A549 (cell line): ENCODE measurements at regions not wholly inside any gene's neighbourhood (a gene's known extent, or its start where the extent isn't known, plus 50 kb on each side); places are given as distances from the start of the nearest gene placed in this dataset.

Experiments
- ATAC-seq, 2 experiments: fragments of 200-7000 bp in 1 of 2; fragments of >200 bp in 1 of 2; cut with Nextera tagmentation in 1 of 2; cut with Tn5 transposase in 1 of 2; 3 replicates each; pipeline versions ENCODE4 v1.8.0 to v1.9.1; 2018 to 2020; ENCODE audit warnings: mild to moderate bottlenecking in 1 of 2, moderate library complexity in 1 of 2
- CTCF ChIA-PET: fragments of 300-600 bp; sonication (Branson Sonifier 250); formaldehyde crosslinking; extraction: SDS; loops from one replicate; lab custom pipeline; 2021; ENCODE audit warnings: antibody characterized with exemption, inconsistent platforms; lab: Yijun Ruan, JAX
- POLR2A ChIA-PET: fragments of 350-600 bp; formaldehyde crosslinking; extraction: SDS; loops from one replicate; lab custom pipeline; 2021; ENCODE audit warnings: antibody characterized with exemption, inconsistent platforms; lab: Yijun Ruan, JAX
- DNase-seq, 2 experiments: peaks; one replicate each; pipeline versions ENCODE4 v3.0.0 to v3.0.0-alpha.2; 2011 to 2016; ENCODE audit warnings: low read depth in 1 of 2, low spot score in 1 of 2
- FAIRE-seq: peaks from 2 replicates; lab custom pipeline; 2011; peaks lifted over from hg19 to GRCh38; lab: Jason Lieb, UNC
- H3K27ac ChIP-seq, 2 experiments: fragments of >200 bp; sonication (Bioruptor Twin); formaldehyde crosslinking; 3 replicates each; pipeline ENCODE4 v1.5.1; 2016 to 2017
- H3K4me1 ChIP-seq: fragments of >200 bp; sonication (Bioruptor Twin); formaldehyde crosslinking; 3 replicates; pipeline ENCODE4 v1.6.1; 2016
- H3K4me2 ChIP-seq: fragments of >200 bp; sonication (Bioruptor Twin); formaldehyde crosslinking; 3 replicates; pipeline ENCODE4 v1.6.1; 2016
- H3K4me3 ChIP-seq: fragments of >200 bp; sonication (Bioruptor Twin); formaldehyde crosslinking; 3 replicates; pipeline ENCODE4 v1.5.1; 2016
- H3K9me3 ChIP-seq: fragments of >200 bp; sonication (Bioruptor Twin); formaldehyde crosslinking; 3 replicates; pipeline ENCODE4 v1.6.1; 2016
- BHLHE40 ChIP-seq: IDR thresholded peaks from 2 replicates; pipeline ENCODE4 v1.6.1; 2012; ENCODE audit warnings: low read depth, low read length, inconsistent platforms
- CBX2 ChIP-seq: fragments of 200-600 bp; sonication (generic); IDR thresholded peaks from 2 replicates; pipeline ENCODE4 v1.6.1; 2016; ENCODE audit warnings: low read depth, mild to moderate bottlenecking, borderline replicate concordance
- CEBPB ChIP-seq, 2 experiments: fragments of >200 bp in 1 of 2; sonication (Bioruptor Twin) in 1 of 2; formaldehyde crosslinking in 1 of 2; IDR thresholded peaks; 2 replicates each; pipeline ENCODE4 v1.6.1; 2012 to 2016
- CHD2 ChIP-seq: fragments of 150-350 bp; IDR thresholded peaks from 2 replicates; pipeline ENCODE4 v1.6.1; 2014; ENCODE audit warnings: low read length; ENCODE audit not compliant: partially characterized antibody
- EP300 ChIP-seq, 2 experiments: fragments of >200 bp; sonication (Bioruptor Twin); formaldehyde crosslinking; IDR thresholded peaks; 2 replicates in 1 of 2; 3 replicates in 1 of 2; pipeline ENCODE4 v1.6.1; 2016 to 2017
- ESRRA ChIP-seq: fragments of 150-350 bp; IDR thresholded peaks from 2 replicates; pipeline ENCODE4 v1.6.1; 2014; ENCODE audit warnings: mild to moderate bottlenecking, low read length, borderline replicate concordance
- HDAC2 ChIP-seq: fragments of 200-600 bp; sonication (generic); IDR thresholded peaks from 2 replicates; pipeline ENCODE4 v1.6.1; 2016
- HES2 ChIP-seq: fragments of >200 bp; sonication (Bioruptor Twin); formaldehyde crosslinking; IDR thresholded peaks from 2 replicates; pipeline ENCODE4 v1.6.1; 2016
- JUNB ChIP-seq: fragments of >200 bp; sonication (Bioruptor Twin); formaldehyde crosslinking; IDR thresholded peaks from 2 replicates; pipeline ENCODE4 v1.6.1; 2016
- KDM1A ChIP-seq: fragments of 200-600 bp; sonication (generic); IDR thresholded peaks from 2 replicates; pipeline ENCODE4 v1.6.1; 2016; ENCODE audit warnings: low read depth, mild to moderate bottlenecking
- KDM5A ChIP-seq: fragments of 200-600 bp; sonication (generic); IDR thresholded peaks from 2 replicates; pipeline ENCODE4 v1.6.1; 2016; ENCODE audit warnings: antibody characterized with exemption, mild to moderate bottlenecking
- MAX ChIP-seq: IDR thresholded peaks from 2 replicates; pipeline ENCODE4 v1.6.1; 2012
- MAZ ChIP-seq: fragments of 150-350 bp; IDR thresholded peaks from 2 replicates; pipeline ENCODE4 v1.6.1; 2014; ENCODE audit warnings: antibody characterized with exemption, low read depth, low read length, borderline replicate concordance
- MYC ChIP-seq: IDR thresholded peaks from 2 replicates; pipeline ENCODE4 v1.6.1; 2012; ENCODE audit warnings: mild to moderate bottlenecking, inconsistent platforms, low read length, improper control_type of control experiment, borderline replicate concordance
- NPAS2 ChIP-seq: fragments of 250-450 bp; sonication (Bioruptor Pico); IDR thresholded peaks from 2 replicates; pipeline ENCODE4 v1.8.0; 2022; ENCODE audit warnings: mild to moderate bottlenecking, moderate library complexity, borderline replicate concordance
- POLR2AphosphoS2 ChIP-seq: conservative IDR thresholded peaks from 2 replicates; pipeline ENCODE4 v1.6.1; 2012; ENCODE audit warnings: low read length, improper control_type of control experiment, inconsistent platforms
- RAD21 ChIP-seq, 2 experiments: fragments of >200 bp in 1 of 2; sonication (Bioruptor Twin) in 1 of 2; formaldehyde crosslinking in 1 of 2; IDR thresholded peaks in 1 of 2; conservative IDR thresholded peaks in 1 of 2; 2 replicates in 1 of 2; 3 replicates in 1 of 2; pipeline ENCODE4 v1.6.1; 2012 to 2018; ENCODE audit warnings: inconsistent platforms in 1 of 2
- RNF2 ChIP-seq: fragments of 200-600 bp; sonication (generic); IDR thresholded peaks from 2 replicates; pipeline ENCODE4 v1.6.1; 2016; ENCODE audit warnings: low read depth, mild to moderate bottlenecking, antibody characterized with exemption, moderate library complexity, borderline replicate concordance
- ZC3H11A ChIP-seq: fragments of 450-650 bp; IDR thresholded peaks from 2 replicates; pipeline ENCODE4 v1.6.1; 2014; ENCODE audit warnings: antibody characterized with exemption, mild to moderate bottlenecking
- ZFP36 ChIP-seq: fragments of 450-650 bp; IDR thresholded peaks from 2 replicates; pipeline ENCODE4 v1.6.1; 2014; ENCODE audit warnings: borderline replicate concordance; ENCODE audit not compliant: partially characterized antibody
- ZSCAN20 ChIP-seq: fragments of 250-450 bp; sonication (Bioruptor Pico); IDR thresholded peaks from 2 replicates; pipeline ENCODE4 v1.8.0; 2022; ENCODE audit warnings: mild to moderate bottlenecking, moderate library complexity
- WGBS: methylation state at CpG from one replicate; pipeline ENCODE4 v1.1.6; 2017; ENCODE audit errors: missing lambda C conversion rate; 5-methylcytosine and 5-hydroxymethylcytosine counted together
- TF ChIP-seq, protein P1 (sequence below): fragments of 250-450 bp; sonication (Bioruptor Pico); IDR thresholded peaks from 2 replicates; pipeline ENCODE4 v1.5.0; 2020; ENCODE audit warnings: low read depth, mild to moderate bottlenecking, moderate library complexity

- no peaks in the 10 kb centered on the region for H3K9me3 ChIP-seq
- FAIRE-seq, result no peak
- TF ChIP-seq JUNB, result no peak
- TF ChIP-seq KDM5A, result no peak
- TF ChIP-seq, all 56 proteins: peak for 0
- whole genome bisulfite sequencing, result 42% methylated on average over 2 of the region's 2 CpGs
- Histone ChIP-seq H3K4me3 (no peak overlapping the region), H3K27ac (no peak overlapping the region), H3K4me1 (peaks cover 8% of the 10 kb centered on the region; the same call in 1 of the 3 replicates), H3K4me2 (no peak overlapping the region)
- DNase-seq (no peak), ATAC-seq (no peak)
- ChIA-PET CTCF (interaction anchor here (1.2 kb wide), 1 partner anchor 9 kb away, joined by 4 read pairs; no protein-coding TSS in a partner anchor), POLR2A (no interaction called here)
Observed at GRCh38 chr10:60714233-60714632, 64.0 kb upstream of the CDK1 start.

DNA sequence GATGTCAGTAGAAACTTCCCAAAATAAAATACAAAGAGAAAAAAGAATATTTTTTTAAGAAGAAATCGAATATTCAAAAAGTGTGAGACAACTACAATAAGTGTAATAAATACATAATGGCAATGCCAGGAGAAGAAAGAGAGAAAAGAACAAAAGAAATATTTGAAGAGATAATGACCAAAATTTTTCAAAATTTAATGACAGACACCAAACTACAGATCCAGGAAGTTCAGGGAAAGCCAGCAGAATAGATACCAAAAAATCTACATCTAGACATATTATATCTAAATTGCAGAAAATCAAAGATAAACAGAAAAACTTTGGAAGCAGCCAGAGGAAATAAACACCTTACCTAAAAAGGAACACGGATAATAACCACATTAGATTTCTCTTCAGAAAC, 66.8 kb upstream of the CDK1 start:
- no peak for FAIRE-seq
- TF ChIP-seq RNF2 (no peak), MAZ (no peak), HES2 (no peak), ESRRA (no peak), ZFP36 (no peak), RAD21 (conservative IDR thresholded peaks at IDR 0.05 in 1 of 2, IDR thresholded peaks at IDR 0.05 in 1 of 2) (no peak), ZC3H11A (no peak), EP300 (IDR thresholded peaks at IDR 0.05) (no peak), CEBPB (IDR thresholded peaks at IDR 0.05) (no peak), BHLHE40 (no peak)
- ATAC-seq, result no peak
- ChIA-PET POLR2A (no interaction called here), CTCF (no interaction called here)
- Histone ChIP-seq H3K9me3 (no peaks in the 10 kb centered on the region), H3K27ac (no peak overlapping the region), H3K4me2 (no peak overlapping the region), H3K4me1 (no peaks in the 10 kb centered on the region), H3K4me3 (no peak overlapping the region)
- DNase-seq, result no peak
- WGBS, result 53% methylated on average over 2 of the region's 2 CpGs

GRCh38 chr10:60710041-60710440, 68.2 kb upstream of the CDK1 start:
- CTCF ChIA-PET, result no interaction called here
- H3K4me2 ChIP-seq, result no peak overlapping the region
- TF ChIP-seq MAZ (no peak), RAD21 (conservative IDR thresholded peaks at IDR 0.05 in 1 of 2, IDR thresholded peaks at IDR 0.05 in 1 of 2) (no peak), HDAC2 (no peak)
- no peak for FAIRE-seq
- no peak overlapping the region for H3K4me3 ChIP-seq
- no peak overlapping the region for H3K27ac ChIP-seq
- H3K4me1 ChIP-seq, result peaks cover 4% of the 10 kb centered on the region; the same call in 1 of the 3 replicates
- DNase-seq, result no peak
- no peak for ATAC-seq
- H3K9me3 ChIP-seq, result no peaks in the 10 kb centered on the region
- 74% methylated on average over 1 of the region's 1 CpG for WGBS
- POLR2A ChIA-PET, result no interaction called here

DNA sequence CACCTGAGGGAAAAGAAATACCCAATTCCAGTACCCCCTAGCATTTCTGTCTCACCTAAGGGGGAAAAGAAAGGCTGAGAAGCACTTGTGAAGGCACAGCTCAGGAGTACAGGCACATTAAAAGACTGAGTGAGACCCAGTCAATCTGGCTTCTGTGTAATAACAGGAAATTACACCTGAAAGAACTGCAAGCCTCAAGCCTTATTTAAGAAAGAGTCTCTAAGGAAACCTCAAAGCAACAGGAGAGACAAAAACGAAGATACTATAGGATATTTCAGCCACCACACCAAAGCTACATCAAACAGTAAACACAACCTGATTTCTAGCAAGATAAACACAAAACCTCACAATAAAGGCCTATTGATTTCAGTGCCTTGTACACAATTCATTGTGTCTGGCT, 69.6 kb upstream of the CDK1 start:
- H3K4me1 ChIP-seq, result peaks cover 17% of the 10 kb centered on the region
- H3K4me3 ChIP-seq, result no peak overlapping the region
- WGBS, result 15% methylated on average over 1 of the region's 1 CpG
- H3K4me2 ChIP-seq, result no peak overlapping the region
- FAIRE-seq (no peak), DNase-seq (no peak), ATAC-seq (no peak)
- H3K9me3 ChIP-seq, result no peaks in the 10 kb centered on the region
- ChIA-PET CTCF (no interaction called here), POLR2A (no interaction called here)
- no peak for TF ChIP-seq CBX2
- TF ChIP-seq MAZ, result no peak
- TF ChIP-seq POLR2AphosphoS2, result no peak
- TF ChIP-seq KDM1A, result no peak
- TF ChIP-seq NPAS2, result no peak
- no peak for TF ChIP-seq BHLHE40
- TF ChIP-seq ZFP36, result no peak
- no peak for TF ChIP-seq MAX
- TF ChIP-seq CHD2, result no peak
- no peak for TF ChIP-seq ZSCAN20 (CRISPR knock-in tag)
- no peak for TF ChIP-seq MYC
- TF ChIP-seq, protein P1, sequence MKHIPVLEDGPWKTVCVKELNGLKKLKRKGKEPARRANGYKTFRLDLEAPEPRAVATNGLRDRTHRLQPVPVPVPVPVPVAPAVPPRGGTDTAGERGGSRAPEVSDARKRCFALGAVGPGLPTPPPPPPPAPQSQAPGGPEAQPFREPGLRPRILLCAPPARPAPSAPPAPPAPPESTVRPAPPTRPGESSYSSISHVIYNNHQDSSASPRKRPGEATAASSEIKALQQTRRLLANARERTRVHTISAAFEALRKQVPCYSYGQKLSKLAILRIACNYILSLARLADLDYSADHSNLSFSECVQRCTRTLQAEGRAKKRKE (CRISPR knock-in tag), result no peak
- no peak for TF ChIP-seq EP300 (IDR thresholded peaks at IDR 0.05)
- no peak overlapping the region for H3K27ac ChIP-seq
